Anterior cingulate cortex (tissue), 58 donors: ENCODE measurements at regions not wholly inside any gene's neighbourhood (a gene's known extent, or its start where the extent isn't known, plus 50 kb on each side); places are given as distances from the start of the nearest gene placed in this dataset.
"Not testable (repeated sequence)": the region's sequence is repeated elsewhere in the genome, so short reads cannot be mapped to it uniquely, and the experiment has no call there.

Experiments used
- DNase-seq, 58 donors: peaks; one replicate each; lab custom pipeline; 2025; lab: John Stamatoyannopoulos, UW

DNA sequence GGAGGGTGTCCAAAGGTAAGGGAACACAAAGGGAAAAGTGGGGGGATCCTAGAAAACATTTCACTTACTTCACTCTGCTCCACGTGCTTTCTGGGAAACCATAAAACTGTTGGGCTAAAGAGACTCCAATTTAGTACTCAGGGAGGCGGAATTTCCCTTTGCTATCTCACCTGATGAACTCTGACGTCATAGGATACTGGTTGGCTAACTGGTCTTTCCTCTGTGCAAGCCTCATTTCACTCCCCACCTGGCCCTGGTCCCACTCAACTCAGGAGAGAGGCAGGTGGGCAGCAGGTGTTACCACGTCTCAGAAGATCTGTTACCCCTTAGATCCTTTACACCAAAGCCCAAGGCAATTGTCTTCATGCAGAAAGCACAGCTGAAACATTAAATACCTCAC, 51.8 kb upstream of the PMAIP1 start:
- DNase-seq, result no peak

DNA sequence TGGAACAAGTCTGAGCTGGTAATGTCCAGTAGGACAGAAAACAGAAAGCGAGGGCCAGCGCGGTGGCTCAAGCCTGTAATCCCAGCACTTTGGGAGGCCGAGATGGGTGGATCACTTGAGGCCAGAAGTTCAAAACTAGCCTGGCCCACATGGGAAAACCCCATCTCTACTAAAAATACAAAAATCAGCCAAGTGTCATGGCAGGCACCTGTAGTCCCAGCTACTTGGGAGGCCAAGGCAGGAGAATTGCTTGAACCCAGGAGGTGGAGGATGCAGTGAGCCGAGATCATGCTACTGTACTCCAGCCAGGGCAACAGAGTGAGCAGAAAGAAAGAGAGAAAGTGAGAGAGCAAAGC, 52.3 kb upstream of the PMAIP1 start:
- not testable (repeated sequence) for DNase-seq

DNA sequence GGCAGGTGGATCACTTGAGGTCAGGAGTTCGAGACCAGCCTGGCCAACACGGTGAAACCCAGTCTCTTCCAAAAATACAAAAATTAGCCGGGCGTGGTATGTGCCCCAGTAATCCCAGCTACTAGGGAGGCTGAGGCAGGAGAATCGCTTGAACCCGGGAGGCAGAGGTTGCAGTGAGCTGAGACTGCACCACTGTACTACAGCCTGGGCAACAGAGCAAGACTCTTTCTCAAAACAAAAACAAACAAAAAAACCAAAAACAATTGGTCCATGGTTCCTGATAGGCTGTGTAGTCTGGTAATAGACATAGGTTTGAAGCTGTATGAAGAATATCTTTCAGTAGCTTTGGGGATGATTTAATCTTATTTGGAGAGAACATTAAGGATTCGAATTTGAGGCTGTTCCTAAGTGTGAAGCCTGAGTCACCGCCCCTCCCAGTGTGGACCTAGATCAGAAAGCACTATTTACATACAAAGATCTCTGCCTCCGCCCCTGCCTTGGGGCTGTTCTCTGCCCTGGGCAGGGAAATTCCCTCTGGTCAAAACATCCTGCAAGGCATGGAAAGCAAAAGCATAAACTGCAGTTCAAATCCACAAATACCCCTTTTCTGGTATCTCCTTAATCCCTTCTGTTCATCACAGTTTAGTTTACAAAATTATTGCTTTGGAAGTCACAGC, 52.8 kb upstream of the PMAIP1 start:
- no peak for DNase-seq

DNA sequence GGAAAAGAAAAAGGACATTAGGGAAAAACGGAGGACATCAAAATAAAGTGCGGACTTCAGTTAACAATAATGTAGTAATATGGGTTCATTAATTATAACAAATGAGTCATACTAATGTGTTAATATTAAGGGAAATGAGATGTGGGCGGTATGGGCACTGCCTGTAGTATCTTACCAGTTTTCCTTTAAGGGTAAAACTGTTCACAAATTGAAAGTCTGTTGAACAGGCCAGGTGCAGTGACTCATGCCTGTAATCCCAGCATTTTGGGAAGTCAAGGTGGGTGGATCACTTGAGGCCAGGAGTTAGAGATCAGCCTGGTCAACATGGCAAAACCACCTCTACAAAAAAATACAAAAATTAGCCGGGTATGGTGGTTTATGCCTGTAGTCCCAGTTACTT, 56.8 kb upstream of the PMAIP1 start:
- no peak for DNase-seq

DNA sequence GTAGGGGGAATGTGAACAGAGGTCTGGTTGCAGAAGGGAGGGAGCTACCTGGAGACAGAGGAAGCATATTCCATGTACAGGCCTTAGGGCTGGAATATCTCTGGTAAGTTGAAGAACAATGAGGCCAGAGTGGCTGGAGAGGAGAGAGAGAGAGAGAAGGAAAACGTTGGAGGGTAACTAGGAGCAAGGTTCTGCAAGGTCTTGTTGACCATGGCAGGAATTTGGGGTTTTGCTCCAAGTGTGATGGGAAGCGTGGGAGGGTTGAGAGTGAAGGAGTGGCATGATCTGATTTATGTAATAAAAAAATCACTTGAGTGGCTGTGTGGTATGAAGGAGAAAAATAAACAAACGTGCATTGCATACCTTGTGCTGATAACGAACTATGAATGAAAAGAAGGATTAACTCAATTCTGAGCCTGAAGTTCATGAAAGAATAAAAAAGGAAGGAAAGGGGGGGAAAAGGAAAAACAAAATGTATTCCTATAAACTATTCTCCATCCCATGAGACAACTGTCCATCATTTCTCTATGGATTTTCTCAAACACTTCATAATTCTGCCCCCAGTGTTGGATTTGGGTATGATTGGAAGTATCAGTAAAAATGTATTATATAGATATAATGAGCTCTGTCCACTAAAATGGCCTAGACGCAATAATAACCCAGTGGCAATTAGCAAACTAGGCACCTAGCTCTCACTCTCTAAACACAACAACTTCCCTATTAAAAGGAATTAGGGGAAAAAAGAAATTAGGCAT, 59.7 kb upstream of the PMAIP1 start:
- DNase-seq, result no peak

DNA sequence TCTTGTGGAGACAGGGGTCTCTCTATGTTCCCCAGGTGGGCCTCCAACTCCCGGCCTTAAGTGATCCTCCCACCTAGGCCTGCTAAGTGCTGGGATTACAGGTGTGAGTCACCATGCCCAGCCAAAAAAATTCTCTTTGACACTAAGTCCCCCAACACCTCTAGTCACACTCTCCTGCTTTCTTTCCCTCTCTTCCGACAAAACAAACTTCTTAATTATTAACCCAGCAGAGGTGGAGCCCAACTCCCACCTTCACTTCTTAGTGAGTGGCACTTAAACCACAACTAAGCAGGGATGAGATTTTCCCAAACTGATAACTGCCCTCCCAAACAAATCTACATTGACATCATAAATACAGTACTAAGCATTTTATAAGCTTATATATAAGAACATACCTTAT, 60.5 kb upstream of the PMAIP1 start:
- no peak for DNase-seq

DNA sequence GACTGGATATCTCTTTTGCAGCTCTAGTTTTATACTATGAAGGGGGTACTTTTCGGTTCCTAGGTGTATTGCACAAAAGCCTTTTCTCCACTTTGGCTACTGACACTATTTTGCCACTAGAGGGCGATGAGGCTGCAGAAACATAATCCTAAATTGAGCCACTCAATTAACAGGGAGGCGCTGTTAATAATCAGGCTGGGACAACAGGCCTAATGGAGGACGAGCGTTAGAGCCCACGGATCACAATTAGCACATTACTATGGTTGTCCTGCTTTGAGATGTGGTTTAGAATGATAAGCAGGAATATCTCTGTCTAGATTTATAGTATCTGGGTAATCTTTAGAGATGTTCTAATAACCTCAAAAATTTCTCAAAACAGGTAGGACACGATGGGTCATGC, 62.2 kb upstream of the PMAIP1 start:
- DNase-seq, result peak in 8 of 58 donors; percentile 0 to 29 (median 4)

DNA sequence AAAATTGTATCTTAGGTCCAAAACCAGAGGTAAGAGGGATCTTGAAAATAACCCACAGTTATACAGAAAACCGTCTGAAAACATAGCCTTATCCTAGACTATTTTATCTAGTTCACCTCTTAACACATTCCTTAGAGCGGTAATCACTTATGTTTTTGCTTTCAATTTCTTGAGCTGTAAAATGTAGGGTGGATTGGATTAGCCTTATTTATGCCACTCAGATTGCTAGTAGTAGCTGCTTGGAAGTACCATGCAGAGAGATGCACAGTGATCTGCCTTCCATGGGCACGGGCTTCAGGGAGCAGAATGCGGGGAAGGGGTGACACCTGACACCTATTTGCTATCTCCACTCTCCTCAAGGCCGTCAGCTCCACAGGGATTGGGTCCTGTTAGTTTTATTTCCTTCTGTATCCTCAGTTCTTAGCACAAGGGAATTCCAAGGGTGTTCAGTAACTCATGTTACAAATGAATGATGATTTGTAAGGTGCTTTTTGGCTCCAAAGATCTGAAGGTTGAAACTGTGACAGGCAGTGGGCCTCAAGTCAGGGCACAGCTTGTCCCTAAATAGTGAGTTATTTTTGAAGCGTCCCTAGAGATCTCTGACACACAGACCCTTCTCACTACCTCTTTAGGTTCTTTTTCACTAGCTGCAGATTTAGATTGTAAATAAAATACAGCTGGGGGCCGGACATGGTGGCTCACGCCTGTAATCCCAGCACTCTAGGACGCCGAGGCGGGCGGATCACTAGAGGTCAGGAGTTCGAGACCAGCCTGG, 64.0 kb upstream of the PMAIP1 start:
- no peak for DNase-seq

DNA sequence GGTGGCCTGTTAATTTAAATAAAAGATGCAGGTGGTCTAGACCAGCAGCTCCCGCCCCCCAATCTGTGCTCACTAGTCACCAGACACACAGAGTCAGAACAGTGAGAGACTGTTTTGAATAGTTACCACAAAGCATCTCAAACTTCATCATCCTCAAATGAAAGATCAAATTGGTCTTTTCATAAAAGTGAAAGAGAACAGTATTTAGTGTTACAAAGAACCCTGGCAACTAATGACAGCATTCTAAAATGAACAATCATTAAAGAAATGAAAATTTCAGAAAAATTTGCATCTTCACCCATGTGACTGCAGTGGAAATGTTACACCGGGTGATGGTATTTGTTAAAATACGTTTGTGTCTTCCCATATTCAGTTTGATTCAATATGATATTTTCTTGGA, 65.5 kb upstream of the PMAIP1 start:
- DNase-seq, result no peak

DNA sequence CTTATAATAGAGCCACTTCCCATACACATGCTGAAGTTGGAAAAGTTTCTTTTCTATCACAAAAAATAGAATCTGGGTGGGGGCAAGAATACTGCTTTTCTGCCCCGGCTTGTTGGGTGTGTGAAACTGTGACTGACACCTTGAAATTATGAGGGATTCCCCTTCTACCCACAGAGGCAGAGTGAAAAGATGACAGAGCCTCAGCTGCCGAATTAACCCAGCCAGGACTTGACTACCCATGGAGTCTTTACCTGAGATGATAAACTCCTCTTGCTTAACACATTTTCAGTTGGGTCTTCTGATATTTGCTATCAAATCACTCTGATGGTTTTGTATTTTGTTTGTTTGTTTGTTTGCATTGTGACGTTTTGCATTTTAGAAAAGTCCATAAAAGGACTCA, 66.0 kb upstream of the PMAIP1 start:
- no peak for DNase-seq

DNA sequence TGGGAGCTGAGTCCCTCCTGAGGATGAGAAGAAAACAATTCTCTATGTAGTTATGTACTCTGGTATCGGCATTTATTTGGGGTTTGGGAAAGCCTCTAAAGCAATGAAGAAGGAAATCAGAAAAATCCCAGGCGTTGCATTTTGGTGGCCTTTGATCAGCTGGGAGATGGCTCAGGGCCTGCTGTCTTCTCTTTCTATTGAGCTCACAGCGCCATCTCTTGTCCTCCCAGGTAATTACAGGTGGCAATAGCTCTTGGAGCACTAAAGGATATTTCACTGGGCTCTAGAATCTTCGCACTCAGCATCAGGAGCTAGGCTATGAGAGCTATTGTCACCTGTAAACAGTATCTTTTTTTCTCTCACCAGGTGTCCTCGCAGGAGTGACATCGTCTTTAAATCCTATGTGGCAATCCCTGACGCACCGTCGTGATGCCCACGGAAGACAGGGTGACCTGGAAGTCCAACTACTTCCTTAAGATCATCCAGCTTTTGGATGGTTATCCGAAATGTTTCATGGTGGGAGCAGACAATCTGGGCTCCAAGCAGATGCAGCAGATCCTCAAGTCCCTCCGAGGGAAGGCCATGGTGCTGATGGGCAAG, 76.1 kb upstream of the PMAIP1 start:
- peak in 54 of 58 donors; percentile 1 to 79 (median 34) for DNase-seq

DNA sequence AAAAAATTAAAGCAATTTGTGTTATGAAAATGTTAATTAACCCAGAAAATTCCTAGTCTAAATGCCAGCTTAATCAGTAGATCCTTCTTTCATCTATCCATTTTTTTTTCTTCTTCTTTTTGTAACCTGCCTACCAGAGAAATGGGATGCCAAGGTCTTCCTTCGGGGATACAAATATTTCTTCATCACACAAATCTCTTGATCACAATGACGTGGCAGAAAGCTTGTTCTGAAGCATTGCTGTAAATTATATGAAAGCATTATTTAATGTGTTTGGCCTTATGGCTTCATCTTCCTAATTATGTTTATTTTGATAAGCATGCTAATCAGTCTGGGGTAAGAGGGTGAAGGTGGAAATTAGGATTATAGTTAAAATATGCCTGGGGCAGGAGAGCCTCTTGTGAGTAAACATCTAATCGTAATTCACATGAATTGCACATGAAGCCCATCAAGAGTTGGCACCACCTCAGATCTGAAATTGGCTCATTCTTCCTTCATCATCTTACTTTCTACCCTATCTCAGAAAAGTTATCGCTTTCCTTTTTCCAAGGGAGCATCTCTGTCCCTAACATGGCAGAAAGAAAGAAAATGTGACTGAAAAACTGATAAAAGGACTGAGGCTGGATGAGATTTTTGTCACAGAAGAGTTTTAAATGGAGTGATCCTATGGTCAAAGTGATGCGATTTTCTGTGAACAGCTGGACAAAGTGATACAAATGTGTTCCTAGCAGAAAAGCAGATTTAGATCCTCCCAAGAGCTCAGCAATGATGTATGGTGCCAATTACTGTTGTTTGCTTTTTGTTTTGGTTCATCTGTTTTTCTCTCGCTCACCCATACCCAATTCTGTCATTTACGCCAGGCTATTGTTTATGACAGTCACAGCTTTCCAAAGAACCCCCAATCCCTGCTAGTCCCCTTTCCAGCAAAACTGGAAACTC, 76.9 kb upstream of the PMAIP1 start:
- DNase-seq, result no peak

DNA sequence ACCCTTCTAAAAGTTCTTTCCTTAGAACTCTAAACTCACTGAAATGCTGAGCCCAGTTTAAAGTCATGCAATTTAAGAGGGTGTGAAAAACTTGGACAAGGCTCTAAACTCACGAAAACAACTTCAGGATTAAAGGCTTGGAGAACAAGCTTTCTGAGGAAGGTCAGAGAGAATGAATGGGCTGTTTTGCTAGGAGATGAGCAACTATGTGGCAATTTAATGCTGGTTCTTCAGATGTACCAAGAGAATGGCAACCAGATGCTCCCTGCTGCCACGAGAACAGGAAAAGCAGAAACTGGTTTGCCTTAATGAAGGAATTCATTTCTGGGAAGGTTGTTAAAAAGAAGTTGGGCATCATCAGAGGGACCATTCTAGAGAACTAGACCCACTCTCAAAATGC, 77.8 kb upstream of the PMAIP1 start:
- DNase-seq, result peak in 4 of 58 donors; percentile 2 to 51 (median 22)

DNA sequence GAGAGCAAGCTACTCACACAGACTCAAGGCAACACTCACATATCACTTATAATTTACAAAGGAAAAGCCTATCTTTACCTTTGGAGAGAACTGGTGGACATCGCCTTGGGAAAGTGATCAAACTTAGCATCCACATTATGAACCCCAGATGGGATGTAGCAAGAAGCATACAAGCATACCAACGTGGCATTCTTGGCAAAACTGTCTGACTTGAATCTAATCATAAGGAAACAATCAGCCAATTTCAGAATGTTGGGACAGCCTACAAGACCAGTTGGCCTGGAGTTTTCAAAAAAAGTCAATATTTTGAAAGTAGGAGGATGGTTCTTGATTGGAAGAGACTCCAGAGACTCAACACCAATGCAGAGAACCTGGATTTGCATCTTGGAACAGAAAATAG, 79.1 kb upstream of the PMAIP1 start:
- no peak for DNase-seq

DNA sequence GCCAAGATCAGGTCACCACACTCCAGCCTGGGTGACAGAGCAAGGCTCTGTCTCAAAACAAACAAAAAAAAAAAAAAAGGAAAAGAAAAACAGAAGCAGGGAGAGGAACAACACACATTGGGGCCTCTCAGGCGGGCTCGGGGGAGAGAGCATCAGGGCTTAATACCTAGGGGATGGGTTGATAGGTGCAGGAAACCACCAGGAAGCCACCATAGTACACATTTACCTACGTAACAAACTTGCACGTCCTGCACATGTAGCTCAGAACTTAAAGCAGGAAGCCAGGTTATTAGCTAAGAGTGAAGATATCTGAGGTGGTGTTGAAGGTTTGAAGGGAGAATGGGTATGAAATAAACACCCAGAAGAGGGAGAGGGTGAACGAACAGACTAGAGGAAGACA, 81.0 kb upstream of the PMAIP1 start:
- no peak for DNase-seq

DNA sequence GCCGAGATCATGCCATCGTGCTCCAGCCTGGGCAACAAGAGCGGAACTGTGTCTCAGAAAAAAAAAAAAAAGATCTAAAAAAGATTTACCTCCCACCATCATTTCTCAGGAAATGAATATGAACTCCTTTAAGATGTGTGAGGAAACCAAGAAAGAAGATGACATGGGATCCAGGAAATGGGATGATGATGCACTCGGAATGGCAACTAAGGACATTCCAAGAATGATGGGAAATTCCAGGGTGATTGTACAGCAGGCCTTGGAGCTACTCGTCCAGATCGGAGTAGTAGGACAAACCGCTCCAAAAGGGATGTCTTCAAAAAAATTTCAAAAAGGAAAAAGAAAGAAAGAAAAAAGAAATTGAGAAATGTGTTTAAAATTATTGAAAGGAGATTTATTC, 84.9 kb upstream of the PMAIP1 start:
- no peak for DNase-seq

DNA sequence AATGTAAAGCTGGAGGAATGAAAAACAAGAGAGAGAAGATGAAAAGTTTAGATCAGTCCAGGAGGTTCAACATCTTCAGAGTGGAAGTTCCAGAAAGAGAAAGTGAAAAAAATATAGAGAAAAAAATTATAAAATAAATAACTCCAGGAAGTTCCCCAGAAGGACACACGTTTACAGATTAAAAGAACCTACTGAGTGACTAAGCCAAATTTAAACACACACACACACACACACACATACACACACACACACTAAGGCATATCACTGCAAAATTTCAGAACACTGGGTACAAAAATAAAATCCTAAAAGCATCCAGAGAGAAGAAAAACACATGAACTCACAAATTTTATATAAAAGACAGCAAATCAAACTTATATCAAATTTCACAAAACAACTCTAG, 85.9 kb upstream of the PMAIP1 start:
- DNase-seq, result no peak

DNA sequence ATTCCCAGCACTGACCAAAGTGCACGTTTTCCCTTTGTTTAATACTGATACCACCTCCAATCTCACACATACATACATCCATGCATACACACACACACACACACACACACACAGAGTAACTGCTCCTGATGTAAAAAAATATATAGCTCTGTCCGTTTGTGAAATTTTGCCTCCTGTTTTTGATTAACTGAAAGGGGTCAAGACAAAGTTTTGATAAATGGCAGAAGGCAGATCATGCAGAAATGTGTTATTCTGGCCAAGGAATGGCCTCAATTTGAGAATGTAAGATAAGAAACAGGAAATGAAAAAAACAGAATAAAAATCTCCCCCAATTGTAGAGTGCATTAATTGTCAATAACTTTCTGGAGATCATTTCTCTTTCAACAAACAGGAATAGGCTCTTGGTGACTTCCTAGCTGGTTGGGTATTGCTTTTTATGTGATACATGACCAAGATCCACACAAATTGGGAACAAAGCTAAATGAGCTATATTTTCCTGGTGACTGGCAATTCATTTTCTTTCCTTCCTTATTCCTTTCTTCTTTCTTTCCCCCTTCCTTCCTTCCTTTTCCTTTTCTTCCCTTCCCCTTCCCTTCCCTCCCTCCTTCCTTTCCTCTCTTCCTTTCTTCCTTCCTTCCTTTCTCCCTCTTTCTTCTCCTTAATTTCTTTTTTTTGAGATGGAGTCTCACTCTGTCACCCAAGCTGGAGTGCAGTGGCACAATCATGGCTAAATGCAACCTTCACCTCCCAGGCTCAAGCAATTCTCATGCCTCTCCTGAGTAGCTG, 88.9 kb upstream of the PMAIP1 start:
- no peak for DNase-seq

DNA sequence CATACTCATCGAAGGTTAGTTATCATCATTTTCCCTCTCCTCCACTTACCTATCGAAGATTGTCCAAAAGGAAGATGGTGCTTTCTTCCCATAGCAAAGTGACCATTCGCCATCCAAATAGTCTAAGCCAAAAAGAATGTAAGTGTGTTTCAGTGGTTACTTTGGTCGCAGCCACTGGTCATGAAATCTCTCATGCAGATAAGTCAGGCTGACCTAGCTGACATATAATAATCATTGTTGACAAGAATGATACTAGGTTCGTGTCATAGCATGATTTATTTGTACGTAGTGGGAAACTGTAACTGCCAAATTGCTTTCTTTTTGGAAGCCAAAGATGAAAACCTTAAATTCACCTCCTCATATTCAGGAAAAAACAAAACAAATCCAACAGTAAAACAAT, 89.6 kb upstream of the PMAIP1 start:
- DNase-seq, result no peak
